GM18873 (cell line): ENCODE measurements at regions not wholly inside any gene's neighbourhood (a gene's known extent, or its start where the extent isn't known, plus 50 kb on each side); places are given as distances from the start of the nearest gene placed in this dataset.
"Not testable (repeated sequence)": the region's sequence is repeated elsewhere in the genome, so short reads cannot be mapped to it uniquely, and the experiment has no call there.

Experiments
- ATAC-seq: cut with Tn5 transposase; IDR thresholded peaks from one replicate; pipeline ENCODE4 v1.9.1; 2021; ENCODE audit warnings: mild to moderate bottlenecking, moderate library complexity, moderate number of reproducible peaks; ENCODE audit not compliant: unreplicated experiment, low FRiP score

DNA sequence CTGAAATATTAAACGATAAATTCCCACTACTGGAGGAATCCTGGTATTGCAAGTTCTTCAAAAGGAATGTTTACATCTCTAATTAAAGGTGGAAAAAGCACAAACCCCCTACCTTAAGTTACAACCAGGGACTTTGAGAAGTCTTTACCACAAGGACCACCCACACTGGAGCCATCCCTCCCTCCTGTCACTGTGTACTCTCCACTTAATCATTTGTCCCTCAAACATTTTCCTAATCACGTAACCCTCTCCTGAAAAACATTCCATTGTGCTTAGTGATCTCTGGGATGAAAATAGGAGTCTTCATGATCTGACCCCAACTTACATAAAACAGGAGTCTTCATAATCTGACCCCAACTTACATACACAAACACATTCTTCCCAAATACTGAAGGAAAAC, 85.7 kb downstream of the SUCLG1 start:
- ATAC-seq, result no peak

DNA sequence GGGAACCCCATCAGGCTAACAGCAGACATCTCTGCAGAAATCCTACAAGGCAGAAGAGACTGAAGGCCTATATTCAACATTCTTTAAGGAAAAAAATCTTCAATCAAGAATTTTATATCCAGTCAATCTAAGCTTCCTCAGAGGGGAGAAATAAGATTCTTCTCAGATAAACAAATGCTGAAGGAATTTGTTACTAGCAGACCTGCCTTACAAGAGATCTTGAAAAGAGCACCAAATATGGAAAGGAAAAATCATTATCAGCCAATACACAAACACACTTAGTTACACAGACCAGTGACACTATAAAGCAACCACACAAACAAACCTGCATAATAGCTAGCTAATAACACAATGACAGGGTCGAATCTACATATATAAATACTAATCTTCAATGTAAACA, 96.5 kb downstream of the SUCLG1 start:
- ATAC-seq, result no peak

DNA sequence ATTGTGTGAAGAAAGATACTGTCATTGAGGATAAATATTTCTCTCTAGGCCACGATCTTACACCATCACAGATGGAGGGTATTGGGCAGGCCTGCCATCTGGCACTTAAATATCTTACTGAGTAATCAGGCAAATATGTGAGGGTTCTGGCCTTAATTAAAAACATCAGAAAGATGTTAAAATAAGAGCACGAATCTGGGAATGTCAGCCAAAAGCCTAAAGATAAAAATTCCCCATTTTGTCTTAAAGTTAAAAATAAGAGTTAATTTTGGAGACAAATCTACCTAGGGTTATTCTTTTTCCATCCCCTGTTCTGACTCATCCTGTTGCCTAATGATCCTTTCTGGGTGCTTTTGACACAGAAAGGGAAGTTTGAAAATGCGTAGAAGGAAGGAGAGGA, 121.0 kb downstream of the SUCLG1 start:
- no peak for ATAC-seq

- no peak for ATAC-seq
Measured at GRCh38 chr2:84327645-84328249, 131.3 kb downstream of the SUCLG1 start.

DNA sequence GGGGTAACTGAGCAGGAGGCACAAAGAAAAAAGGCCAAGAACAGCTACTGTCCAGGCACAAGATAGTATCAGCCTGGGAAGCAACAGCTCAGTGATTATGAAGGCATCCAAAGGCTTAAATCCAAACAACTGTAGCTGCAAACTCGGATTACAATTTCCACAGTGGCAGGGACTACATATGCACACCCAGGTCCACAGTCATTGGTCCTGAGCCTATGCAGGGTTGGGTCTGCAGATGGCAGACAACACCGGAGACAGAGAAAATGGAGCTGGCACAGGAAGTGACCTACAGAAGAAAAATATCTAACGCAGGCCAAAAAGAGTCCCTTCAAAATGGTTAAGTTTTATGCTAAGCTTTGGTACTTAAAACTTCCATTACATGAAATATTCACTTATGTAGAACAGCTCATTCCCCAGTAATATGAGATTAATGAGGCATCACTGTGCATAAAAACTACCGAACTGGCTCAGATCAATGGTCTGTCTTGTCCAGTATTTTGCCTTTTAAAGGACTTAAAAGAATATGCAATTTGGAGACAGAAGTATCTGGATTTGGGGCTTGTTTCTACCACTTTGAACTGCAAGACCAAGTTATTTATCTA, 132.1 kb downstream of the SUCLG1 start:
- ATAC-seq, result no peak

- no peak for ATAC-seq
Measured at GRCh38 chr2:84323890-84324289, 135.2 kb downstream of the SUCLG1 start.

DNA sequence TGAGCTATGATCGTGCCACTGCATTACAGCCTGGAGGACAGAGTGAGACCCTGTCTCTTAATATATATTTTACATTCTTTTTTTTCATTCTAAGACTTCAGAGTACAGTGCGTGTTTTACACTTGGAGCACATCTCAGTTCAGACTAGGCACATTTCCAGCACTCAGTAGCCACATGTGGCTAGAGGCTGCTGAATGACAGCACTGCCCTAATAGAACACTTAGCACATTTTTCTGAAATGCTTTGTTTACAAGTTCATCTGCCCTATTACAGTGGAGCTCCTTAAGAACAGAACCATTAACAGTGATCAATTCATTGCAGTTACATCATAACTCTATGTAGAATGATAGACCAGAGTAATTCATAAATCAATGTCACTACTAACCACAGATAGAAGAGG, 138.1 kb downstream of the SUCLG1 start:
- no peak for ATAC-seq

DNA sequence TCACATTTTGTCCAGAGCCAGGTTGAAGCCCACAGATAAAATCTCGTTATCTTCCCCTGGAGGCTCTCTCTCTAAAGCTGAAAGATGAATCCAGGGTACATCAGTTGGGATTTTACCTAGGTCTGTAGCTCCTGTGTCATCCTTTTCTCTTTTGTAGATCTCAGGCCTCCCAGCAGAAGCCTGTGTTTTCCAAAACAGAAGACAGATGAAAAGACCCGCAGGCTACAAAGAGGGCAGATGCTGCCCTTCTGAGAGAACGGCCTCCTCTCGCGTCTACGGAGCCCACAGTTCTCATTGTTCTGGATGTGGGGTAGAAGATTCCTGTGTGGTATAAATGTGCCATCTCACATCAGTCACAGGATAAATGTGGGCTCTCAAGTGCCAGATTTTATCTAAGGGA, 139.5 kb downstream of the SUCLG1 start:
- ATAC-seq, result no peak

GRCh38 chr2:84317135-84317534, 141.9 kb downstream of the SUCLG1 start:
- ATAC-seq, result no peak

DNA sequence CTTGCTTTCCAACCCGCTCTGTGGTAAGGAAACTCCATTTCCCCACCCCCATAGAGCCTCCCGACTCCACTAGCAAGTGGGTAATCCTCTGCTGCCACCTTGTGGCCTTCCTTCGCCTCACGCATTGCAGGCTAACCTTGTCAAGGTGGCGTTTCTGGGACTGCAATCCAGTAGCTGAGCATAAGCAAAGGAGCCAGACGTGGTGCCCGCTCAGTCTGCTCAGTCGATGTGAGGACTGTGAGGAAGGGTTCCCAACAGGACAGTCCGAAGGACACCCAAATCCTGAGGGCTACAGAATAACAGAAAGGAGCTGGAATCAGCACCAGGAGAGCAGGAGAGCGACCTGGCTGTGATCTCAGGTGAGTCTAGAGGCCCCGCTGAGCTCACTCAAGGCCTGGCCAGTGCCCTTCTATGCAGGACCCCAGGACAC, 144.2 kb downstream of the SUCLG1 start:
- ATAC-seq, result peak; percentile 92

DNA sequence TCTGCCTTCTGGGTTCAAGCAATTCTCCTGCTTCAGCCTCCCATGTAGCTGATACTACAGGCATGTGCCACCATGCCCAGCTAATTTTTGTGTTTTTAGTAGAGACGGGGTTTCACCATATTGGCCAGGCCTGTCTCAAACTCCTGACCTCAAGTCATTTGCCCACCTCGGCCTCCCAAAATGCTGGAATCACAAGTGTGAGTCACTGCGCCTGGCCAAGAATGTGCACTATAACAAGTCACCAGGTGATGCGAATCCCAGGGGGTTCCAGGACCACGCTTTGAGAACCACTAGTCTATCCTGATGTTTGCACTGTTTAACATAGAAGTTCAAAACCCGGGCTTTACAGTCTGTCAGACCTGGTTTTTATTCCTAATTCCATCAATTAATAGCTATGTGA, 144.8 kb downstream of the SUCLG1 start:
- no peak for ATAC-seq

- no peak for ATAC-seq
Measured at GRCh38 chr2:84309281-84309680, 149.8 kb downstream of the SUCLG1 start.

GRCh38 chr2:84306361-84306760, 152.7 kb downstream of the SUCLG1 start:
- ATAC-seq, result no peak

- ATAC-seq, result peak; percentile 91
Measured at GRCh38 chr2:84302513-84303412, 156.3 kb downstream of the SUCLG1 start.

- ATAC-seq, result no peak
Measured at GRCh38 chr2:84301717-84302116, 157.4 kb downstream of the SUCLG1 start.

DNA sequence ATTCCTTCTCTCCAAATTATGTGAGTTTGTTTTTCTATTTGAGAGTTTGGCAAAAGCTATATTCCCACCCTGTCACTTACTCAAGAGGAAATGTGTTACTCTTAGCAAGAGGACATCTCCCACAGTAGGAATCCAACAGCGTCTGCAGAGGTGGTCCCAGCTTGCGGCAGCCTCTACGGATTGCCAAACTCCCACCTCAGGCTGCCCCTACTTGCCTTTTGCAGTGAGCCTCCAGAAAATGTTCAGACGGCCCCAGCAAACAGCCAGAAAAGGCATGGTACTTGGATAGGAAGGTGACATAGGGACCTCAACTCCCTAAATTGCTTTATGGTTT, 158.4 kb downstream of the SUCLG1 start:
- ATAC-seq, result no peak

DNA sequence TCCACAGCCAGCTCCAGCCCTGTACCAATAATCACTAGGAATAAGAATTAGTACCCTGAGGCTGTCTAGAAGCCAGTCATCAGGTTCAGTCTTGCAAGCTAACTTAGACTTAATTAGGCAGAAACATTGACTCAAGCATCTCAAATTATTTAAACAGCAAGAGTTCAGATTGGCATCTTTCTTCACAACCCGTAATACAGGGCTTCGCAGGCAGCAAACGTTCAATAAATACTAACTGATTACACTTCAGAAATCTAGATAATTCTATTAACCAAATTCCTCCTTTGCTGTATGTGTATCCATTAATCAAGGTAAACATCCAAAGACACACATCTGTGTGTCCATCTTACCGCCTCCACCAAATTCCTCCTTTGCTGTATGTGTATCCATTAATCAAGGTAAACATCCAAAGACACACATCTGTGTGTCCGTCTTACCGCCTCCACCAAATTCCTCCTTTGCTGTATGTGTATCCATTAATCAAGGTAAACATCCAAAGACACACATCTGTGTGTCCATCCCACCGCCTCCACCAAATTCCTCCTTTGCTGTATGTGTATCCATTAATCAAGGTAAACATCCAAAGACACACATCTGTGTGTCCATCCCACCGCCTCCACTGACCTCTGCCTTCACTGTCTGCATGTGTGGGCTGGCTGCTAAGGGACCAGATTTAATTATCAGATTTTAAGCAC, 158.9 kb downstream of the SUCLG1 start:
- ATAC-seq, result not testable (repeated sequence)

GRCh38 chr2:84299211-84299775, 159.8 kb downstream of the SUCLG1 start:
- no peak for ATAC-seq

- no peak for ATAC-seq
Measured at GRCh38 chr2:84297155-84297554, 161.9 kb downstream of the SUCLG1 start.

DNA sequence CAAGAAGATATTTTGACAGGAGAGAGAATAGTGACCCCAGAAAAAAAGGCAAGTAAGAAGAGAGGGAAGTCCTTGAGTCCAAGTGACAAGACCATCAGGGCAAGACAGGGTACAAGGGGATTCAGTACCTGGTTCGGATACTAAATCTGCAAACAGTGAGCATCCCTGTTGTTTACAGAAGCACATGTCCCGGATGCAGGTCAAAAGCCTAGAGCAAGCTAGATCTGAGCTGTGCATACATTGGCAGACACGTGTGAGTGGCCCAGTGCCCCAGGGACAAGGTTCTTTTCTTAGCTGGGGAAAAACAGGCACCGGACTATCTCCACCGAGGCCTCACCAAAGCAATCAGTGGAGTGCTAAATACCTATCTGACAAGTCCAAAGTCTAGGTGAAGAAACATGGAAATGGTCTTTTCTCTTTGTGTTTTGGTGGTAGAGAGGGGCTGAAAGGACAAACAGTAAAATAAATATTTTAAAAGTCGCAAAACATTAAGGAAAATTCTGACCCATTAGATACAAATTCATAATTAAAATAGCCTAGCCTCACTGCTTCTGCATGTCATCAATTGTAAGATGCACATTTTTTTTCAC, 165.2 kb downstream of the SUCLG1 start:
- ATAC-seq, result no peak
